WTC11 (cell line): ENCODE measurements at regions not wholly inside any gene's neighbourhood (a gene's known extent, or its start where the extent isn't known, plus 50 kb on each side); places are given as distances from the start of the nearest gene placed in this dataset.

Experiments
- ATAC-seq: fragments of 200-7000 bp; cut with Tn5 transposase; 2 replicates; pipeline ENCODE4 v1.10.0; 2021; ENCODE audit warnings: mild to moderate bottlenecking, moderate library complexity
- CTCF ChIA-PET: fragments of 300-600 bp; sonication (Branson Sonifier 250); formaldehyde crosslinking; loops from one replicate; lab custom pipeline; 2021; ENCODE audit warnings: antibody characterized with exemption; lab: Charles Lee
- POLR2A ChIA-PET: fragments of 350-600 bp; sonication (Branson Sonifier 250); formaldehyde crosslinking; loops from one replicate; lab custom pipeline; 2021; ENCODE audit warnings: antibody characterized with exemption; lab: Charles Lee
- DNase-seq: peaks from one replicate; pipeline ENCODE4 v3.0.0; 2021; ENCODE audit warnings: low spot score
- H3K27ac Mint-ChIP-seq: 2 replicates; pipeline ENCODE4 v1.8.0; 2021; ENCODE audit warnings: mixed read lengths
- H3K27me3 Mint-ChIP-seq: 2 replicates; pipeline ENCODE4 v1.8.0; 2021; ENCODE audit warnings: low read depth, mild to moderate bottlenecking, moderate library complexity, mixed read lengths
- H3K36me3 Mint-ChIP-seq: 2 replicates; pipeline ENCODE4 v1.8.0; 2021; ENCODE audit warnings: mixed read lengths
- H3K4me1 Mint-ChIP-seq: 2 replicates; pipeline ENCODE4 v1.8.0; 2022; ENCODE audit warnings: mixed read lengths
- H3K4me3 Mint-ChIP-seq: 2 replicates; pipeline ENCODE4 v1.8.0; 2021; ENCODE audit warnings: mild to moderate bottlenecking, moderate library complexity, mixed read lengths
- H3K9me3 Mint-ChIP-seq: 2 replicates; pipeline ENCODE4 v1.8.0; 2021; ENCODE audit warnings: mixed read lengths
- CBFB ChIP-seq: sonication (generic); formaldehyde crosslinking; IDR thresholded peaks from 2 replicates; pipeline ENCODE4 v1.8.1; 2022; ENCODE audit warnings: mild to moderate bottlenecking, low read depth, missing genetic modification reagents
- E2F5 ChIP-seq: sonication (generic); formaldehyde crosslinking; IDR thresholded peaks from 2 replicates; pipeline ENCODE4 v1.8.1; 2022; ENCODE audit warnings: mild to moderate bottlenecking, moderate library complexity, missing genetic modification reagents
- EMX1 ChIP-seq: fragments of 250-450 bp; sonication (Bioruptor Pico); IDR thresholded peaks from 2 replicates; pipeline ENCODE4 v1.8.0; 2021; ENCODE audit warnings: mild to moderate bottlenecking
- ESRRA ChIP-seq: sonication (generic); formaldehyde crosslinking; IDR thresholded peaks from 2 replicates; pipeline ENCODE4 v1.8.1; 2022; ENCODE audit warnings: mild to moderate bottlenecking, missing genetic modification reagents, borderline replicate concordance
- FOXP1 ChIP-seq: sonication (generic); formaldehyde crosslinking; IDR thresholded peaks from 2 replicates; pipeline ENCODE4 v1.8.0; 2022; ENCODE audit warnings: missing genetic modification reagents, mild to moderate bottlenecking, moderate library complexity, borderline replicate concordance
- FOXP4 ChIP-seq: sonication (generic); formaldehyde crosslinking; IDR thresholded peaks from 2 replicates; pipeline ENCODE4 v1.8.0; 2022; ENCODE audit warnings: mild to moderate bottlenecking, missing genetic modification reagents
- GABPB1 ChIP-seq: sonication (generic); formaldehyde crosslinking; IDR thresholded peaks from 2 replicates; pipeline ENCODE4 v1.8.1; 2023; ENCODE audit warnings: mild to moderate bottlenecking, missing genetic modification reagents
- GRHL2 ChIP-seq: fragments of 250-450 bp; sonication (Bioruptor Pico); IDR thresholded peaks from 2 replicates; pipeline ENCODE4 v1.8.0; 2022; ENCODE audit warnings: mild to moderate bottlenecking, moderate library complexity; ENCODE audit not compliant: insufficient replicate concordance, severe bottlenecking
- GTF2I ChIP-seq: fragments of 250-450 bp; sonication (Bioruptor Pico); conservative IDR thresholded peaks from 2 replicates; pipeline ENCODE4 v1.4.0; 2021; ENCODE audit warnings: mild to moderate bottlenecking
- NFATC4 ChIP-seq: fragments of 250-450 bp; sonication (Bioruptor Pico); IDR thresholded peaks from 2 replicates; pipeline ENCODE4 v1.9.0; 2021; ENCODE audit warnings: mild to moderate bottlenecking
- NFE2L1 ChIP-seq: sonication (generic); formaldehyde crosslinking; IDR thresholded peaks from 2 replicates; pipeline ENCODE4 v1.8.1; 2023; ENCODE audit warnings: missing genetic modification reagents
- NR3C1 ChIP-seq: sonication (generic); formaldehyde crosslinking; conservative IDR thresholded peaks from 2 replicates; pipeline ENCODE4 v1.8.1; 2023; ENCODE audit warnings: low read depth, mild to moderate bottlenecking, missing genetic modification reagents
- SP1 ChIP-seq: sonication (generic); formaldehyde crosslinking; conservative IDR thresholded peaks from 2 replicates; pipeline ENCODE4 v1.8.1; 2022; ENCODE audit warnings: missing genetic modification reagents
- TCF7 ChIP-seq: sonication (generic); formaldehyde crosslinking; IDR thresholded peaks from 2 replicates; pipeline ENCODE4 v1.8.0; 2022; ENCODE audit warnings: mild to moderate bottlenecking, low read depth, missing genetic modification reagents, moderate library complexity
- TEAD1 ChIP-seq: sonication (generic); formaldehyde crosslinking; IDR thresholded peaks from 2 replicates; pipeline ENCODE4 v1.8.0; 2022; ENCODE audit warnings: mild to moderate bottlenecking, missing genetic modification reagents
- TP53 ChIP-seq: sonication (generic); formaldehyde crosslinking; IDR thresholded peaks from 2 replicates; pipeline ENCODE4 v1.8.1; 2023; ENCODE audit warnings: mild to moderate bottlenecking, missing genetic modification reagents
- ZNF281 ChIP-seq: sonication (generic); formaldehyde crosslinking; IDR thresholded peaks from 2 replicates; pipeline ENCODE4 v1.8.0; 2023; ENCODE audit warnings: mild to moderate bottlenecking, missing genetic modification reagents
- TF ChIP-seq, protein P1 (sequence below): sonication (generic); formaldehyde crosslinking; IDR thresholded peaks from 2 replicates; pipeline ENCODE4 v1.8.1; 2023; ENCODE audit warnings: mild to moderate bottlenecking, missing genetic modification reagents, borderline replicate concordance
- TF ChIP-seq, protein P2 (sequence below): fragments of 250-450 bp; sonication (Bioruptor Pico); IDR thresholded peaks from 2 replicates; pipeline ENCODE4 v1.9.0; 2021; ENCODE audit warnings: moderate library complexity, mild to moderate bottlenecking, inconsistent platforms, borderline replicate concordance
- TF ChIP-seq, protein P3 (sequence below): fragments of 250-450 bp; sonication (Bioruptor Pico); conservative IDR thresholded peaks from 2 replicates; pipeline ENCODE4 v1.9.0; 2021; ENCODE audit warnings: mild to moderate bottlenecking
- TF ChIP-seq, protein P4 (sequence below): sonication (generic); formaldehyde crosslinking; IDR thresholded peaks from 2 replicates; pipeline ENCODE4 v1.8.1; 2023; ENCODE audit warnings: mild to moderate bottlenecking, moderate library complexity, missing genetic modification reagents

DNA sequence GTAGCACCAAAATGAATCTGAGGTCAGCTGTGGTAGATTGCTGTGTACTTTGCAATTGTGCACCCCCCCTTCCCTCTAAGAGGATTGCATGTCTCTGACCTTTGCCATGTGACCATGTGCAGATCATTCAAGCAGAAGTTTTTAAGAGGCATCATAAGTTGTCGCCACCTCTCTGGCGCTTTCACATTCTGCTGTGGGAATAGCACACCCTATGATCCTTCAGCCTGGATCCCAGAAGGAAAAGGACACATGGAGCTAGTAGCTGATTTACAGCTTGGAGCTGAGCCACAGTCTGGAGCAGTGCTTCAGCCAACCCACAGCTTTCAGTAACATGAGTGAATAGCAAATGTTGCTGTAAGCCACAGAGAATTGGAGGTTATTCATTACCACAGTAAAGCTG, 158.5 kb downstream of the TSEN15 start (continued):
- TF ChIP-seq TEAD1 (CRISPR knock-in tag), result no peak
- TF ChIP-seq EMX1 (CRISPR knock-in tag), result no peak
- no peak for TF ChIP-seq CBFB (CRISPR knock-in tag)
- TF ChIP-seq, protein P1, sequence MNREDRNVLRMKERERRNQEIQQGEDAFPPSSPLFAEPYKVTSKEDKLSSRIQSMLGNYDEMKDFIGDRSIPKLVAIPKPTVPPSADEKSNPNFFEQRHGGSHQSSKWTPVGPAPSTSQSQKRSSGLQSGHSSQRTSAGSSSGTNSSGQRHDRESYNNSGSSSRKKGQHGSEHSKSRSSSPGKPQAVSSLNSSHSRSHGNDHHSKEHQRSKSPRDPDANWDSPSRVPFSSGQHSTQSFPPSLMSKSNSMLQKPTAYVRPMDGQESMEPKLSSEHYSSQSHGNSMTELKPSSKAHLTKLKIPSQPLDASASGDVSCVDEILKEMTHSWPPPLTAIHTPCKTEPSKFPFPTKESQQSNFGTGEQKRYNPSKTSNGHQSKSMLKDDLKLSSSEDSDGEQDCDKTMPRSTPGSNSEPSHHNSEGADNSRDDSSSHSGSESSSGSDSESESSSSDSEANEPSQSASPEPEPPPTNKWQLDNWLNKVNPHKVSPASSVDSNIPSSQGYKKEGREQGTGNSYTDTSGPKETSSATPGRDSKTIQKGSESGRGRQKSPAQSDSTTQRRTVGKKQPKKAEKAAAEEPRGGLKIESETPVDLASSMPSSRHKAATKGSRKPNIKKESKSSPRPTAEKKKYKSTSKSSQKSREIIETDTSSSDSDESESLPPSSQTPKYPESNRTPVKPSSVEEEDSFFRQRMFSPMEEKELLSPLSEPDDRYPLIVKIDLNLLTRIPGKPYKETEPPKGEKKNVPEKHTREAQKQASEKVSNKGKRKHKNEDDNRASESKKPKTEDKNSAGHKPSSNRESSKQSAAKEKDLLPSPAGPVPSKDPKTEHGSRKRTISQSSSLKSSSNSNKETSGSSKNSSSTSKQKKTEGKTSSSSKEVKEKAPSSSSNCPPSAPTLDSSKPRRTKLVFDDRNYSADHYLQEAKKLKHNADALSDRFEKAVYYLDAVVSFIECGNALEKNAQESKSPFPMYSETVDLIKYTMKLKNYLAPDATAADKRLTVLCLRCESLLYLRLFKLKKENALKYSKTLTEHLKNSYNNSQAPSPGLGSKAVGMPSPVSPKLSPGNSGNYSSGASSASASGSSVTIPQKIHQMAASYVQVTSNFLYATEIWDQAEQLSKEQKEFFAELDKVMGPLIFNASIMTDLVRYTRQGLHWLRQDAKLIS (CRISPR knock-in tag), result no peak
- TF ChIP-seq GTF2I, result no peak
- TF ChIP-seq FOXP1, result no peak
- no peak for TF ChIP-seq NFE2L1 (CRISPR knock-in tag)
- no peak for TF ChIP-seq ZNF281 (CRISPR knock-in tag)
- TF ChIP-seq NFATC4 (CRISPR knock-in tag), result no peak
- TF ChIP-seq, protein P2, sequence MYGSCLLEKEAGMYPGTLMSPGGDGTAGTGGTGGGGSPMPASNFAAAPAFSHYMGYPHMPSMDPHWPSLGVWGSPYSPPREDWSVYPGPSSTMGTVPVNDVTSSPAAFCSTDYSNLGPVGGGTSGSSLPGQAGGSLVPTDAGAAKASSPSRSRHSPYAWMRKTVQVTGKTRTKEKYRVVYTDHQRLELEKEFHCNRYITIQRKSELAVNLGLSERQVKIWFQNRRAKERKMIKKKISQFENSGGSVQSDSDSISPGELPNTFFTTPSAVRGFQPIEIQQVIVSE, result no peak
- TF ChIP-seq GRHL2 (CRISPR knock-in tag), result no peak
- no peak for TF ChIP-seq SP1

DNA sequence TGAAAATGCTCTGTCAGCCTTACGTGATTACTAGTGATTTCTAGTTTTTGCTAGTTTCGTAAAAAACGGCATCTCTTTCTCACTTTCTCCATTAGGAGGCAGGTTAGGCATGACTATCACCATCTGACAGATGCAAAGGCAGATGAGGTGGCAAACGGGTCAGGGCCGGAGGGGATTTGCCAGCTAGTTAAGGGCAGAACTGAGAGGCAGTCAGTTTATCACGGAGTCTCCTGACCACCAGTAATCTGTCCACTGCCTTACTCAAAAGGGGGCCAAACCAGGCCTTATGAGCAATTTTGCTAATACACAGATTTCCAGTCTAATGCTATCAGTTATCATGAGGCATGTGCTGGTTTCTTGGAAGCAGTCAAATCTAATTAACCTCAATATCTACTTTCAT, 159.3 kb downstream of the TSEN15 start:
- H3K36me3 Mint-ChIP-seq, result no peaks in the 10 kb centered on the region
- no peaks in the 10 kb centered on the region for H3K9me3 Mint-ChIP-seq
- DNase-seq (no peak), ATAC-seq (no peak)
- ChIA-PET POLR2A (no interaction called here), CTCF (interaction anchor here (1.1 kb wide), 1 partner anchor 14 kb away, joined by 4 read pairs; no protein-coding TSS in a partner anchor)
- no peaks in the 10 kb centered on the region for H3K4me1 Mint-ChIP-seq
- no peaks in the 10 kb centered on the region for H3K27me3 Mint-ChIP-seq
- no peak overlapping the region for H3K4me3 Mint-ChIP-seq
- no peak overlapping the region for H3K27ac Mint-ChIP-seq
- TF ChIP-seq TCF7 (CRISPR knock-in tag), result no peak
- no peak for TF ChIP-seq ESRRA
- TF ChIP-seq, protein P3, sequence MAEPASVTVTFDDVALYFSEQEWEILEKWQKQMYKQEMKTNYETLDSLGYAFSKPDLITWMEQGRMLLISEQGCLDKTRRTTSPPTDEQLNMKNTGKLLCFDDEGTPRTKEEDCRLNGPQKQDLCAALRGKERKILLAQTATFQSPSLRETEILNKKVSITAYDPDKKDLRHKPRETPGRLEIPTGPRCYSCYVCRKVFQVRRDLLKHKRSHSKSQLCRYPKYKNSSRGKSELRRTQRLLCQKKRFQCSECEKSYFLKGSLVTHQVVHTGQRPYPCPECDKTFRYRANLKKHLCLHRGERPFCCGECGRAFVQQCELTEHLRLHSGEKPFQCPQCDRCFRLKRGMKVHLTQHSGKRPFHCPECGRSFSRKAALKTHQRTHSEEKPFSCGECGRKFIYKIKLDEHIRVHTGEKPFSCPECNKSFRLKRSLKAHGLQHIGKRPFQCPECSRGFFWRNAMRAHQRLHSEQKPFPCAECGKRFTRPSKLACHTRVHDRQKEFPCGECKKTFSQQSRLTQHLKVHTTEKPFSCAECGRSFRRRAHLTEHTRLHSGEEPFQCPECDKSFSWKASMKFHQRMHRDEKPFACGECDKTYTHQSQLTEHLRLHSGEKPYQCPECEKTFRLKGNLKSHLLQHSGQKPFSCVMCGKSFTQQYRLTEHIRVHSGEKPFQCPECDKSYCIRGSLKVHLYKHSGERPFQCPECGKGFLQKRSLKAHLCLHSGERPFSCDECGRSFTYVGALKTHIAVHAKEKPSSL (CRISPR knock-in tag), result no peak
- TF ChIP-seq, protein P4, sequence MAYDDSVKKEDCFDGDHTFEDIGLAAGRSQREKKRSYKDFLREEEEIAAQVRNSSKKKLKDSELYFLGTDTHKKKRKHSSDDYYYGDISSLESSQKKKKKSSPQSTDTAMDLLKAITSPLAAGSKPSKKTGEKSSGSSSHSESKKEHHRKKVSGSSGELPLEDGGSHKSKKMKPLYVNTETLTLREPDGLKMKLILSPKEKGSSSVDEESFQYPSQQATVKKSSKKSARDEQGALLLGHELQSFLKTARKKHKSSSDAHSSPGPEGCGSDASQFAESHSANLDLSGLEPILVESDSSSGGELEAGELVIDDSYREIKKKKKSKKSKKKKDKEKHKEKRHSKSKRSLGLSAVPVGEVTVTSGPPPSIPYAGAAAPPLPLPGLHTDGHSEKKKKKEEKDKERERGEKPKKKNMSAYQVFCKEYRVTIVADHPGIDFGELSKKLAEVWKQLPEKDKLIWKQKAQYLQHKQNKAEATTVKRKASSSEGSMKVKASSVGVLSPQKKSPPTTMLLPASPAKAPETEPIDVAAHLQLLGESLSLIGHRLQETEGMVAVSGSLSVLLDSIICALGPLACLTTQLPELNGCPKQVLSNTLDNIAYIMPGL (CRISPR knock-in tag), result no peak
- no peak for TF ChIP-seq FOXP4
- no peak for TF ChIP-seq E2F5 (CRISPR knock-in tag)
- TF ChIP-seq GABPB1 (CRISPR knock-in tag), result no peak
- TF ChIP-seq NR3C1, result no peak
- no peak for TF ChIP-seq TP53 (CRISPR knock-in tag)
